ENCODE measurements at regions not wholly inside any gene's neighbourhood (a gene's known extent, or its start where the extent isn't known, plus 50 kb on each side); places are given as distances from the start of the nearest gene placed in this dataset.

GRCh38 chr13:76772241-76772640, 114.0 kb downstream of the KCTD12 start:
- Histone ChIP-seq H3K36me3 (no peaks in the 10 kb centered on the region), H3K27me3 (no peaks in the 10 kb centered on the region), H3K9me3 (no peaks in the 10 kb centered on the region), H3K27ac (no peak overlapping the region), H3K4me1 (ENCODE audit: insufficient read depth) (no peaks in the 10 kb centered on the region), H3K4me3 (no peak overlapping the region)
- DNase-seq, result no peak
- TF ChIP-seq EP300 (IDR thresholded peaks at IDR 0.05) (no peak), CTCF (IDR thresholded peaks at IDR 0.05) (no peak), POLR2A (IDR thresholded peaks at IDR 0.05) (no peak)
- 93 to 100% (median 98%) methylated on average over 1 of the region's 1 CpG for WGBS, 3 donors
- intact Hi-C loops (cut with DNase I), result no loop called here

GRCh38 chr13:76769271-76769791, 116.9 kb downstream of the KCTD12 start:
- no peaks in the 10 kb centered on the region for H3K27me3 ChIP-seq
- no peak overlapping the region for H3K27ac ChIP-seq
- H3K4me1 ChIP-seq (ENCODE audit: insufficient read depth), result no peaks in the 10 kb centered on the region
- TF ChIP-seq EP300 (IDR thresholded peaks at IDR 0.05), result no peak
- no peak for TF ChIP-seq POLR2A (IDR thresholded peaks at IDR 0.05)
- TF ChIP-seq CTCF (IDR thresholded peaks at IDR 0.05), result no peak
- 32 to 54% (median 38%) methylated on average over 4 of the region's 4 CpGs for WGBS, 3 donors
- no peak for DNase-seq
- no peaks in the 10 kb centered on the region for H3K36me3 ChIP-seq
- no peaks in the 10 kb centered on the region for H3K9me3 ChIP-seq
- intact Hi-C loops (cut with DNase I), result no loop called here
- H3K4me3 ChIP-seq, result no peak overlapping the region

- Histone ChIP-seq H3K27me3 (no peaks in the 10 kb centered on the region), H3K36me3 (no peaks in the 10 kb centered on the region), H3K9me3 (no peaks in the 10 kb centered on the region), H3K4me3 (no peak overlapping the region), H3K4me1 (ENCODE audit: insufficient read depth) (no peaks in the 10 kb centered on the region), H3K27ac (no peak overlapping the region)
- intact Hi-C loops (cut with DNase I), result no loop called here
- TF ChIP-seq POLR2A (IDR thresholded peaks at IDR 0.05) (no peak), EP300 (IDR thresholded peaks at IDR 0.05) (no peak), CTCF (IDR thresholded peaks at IDR 0.05) (no peak)
- WGBS, 3 donors, result 76 to 79% (median 77%) methylated on average over 1 of the region's 1 CpG
- no peak for DNase-seq
These were observed 117.8 kb downstream of the KCTD12 start for GRCh38 chr13:76768384-76768783.

GRCh38 chr13:76764916-76765315, 121.3 kb downstream of the KCTD12 start:
- no peak overlapping the region for H3K27ac ChIP-seq
- H3K9me3 ChIP-seq, result no peaks in the 10 kb centered on the region
- 94 to 100% (median 94%) methylated on average over 1 of the region's 1 CpG for WGBS, 3 donors
- no peak overlapping the region for H3K4me3 ChIP-seq
- no peaks in the 10 kb centered on the region for H3K4me1 ChIP-seq (ENCODE audit: insufficient read depth)
- no peak for DNase-seq
- no peaks in the 10 kb centered on the region for H3K27me3 ChIP-seq
- intact Hi-C loops (cut with DNase I), result no loop called here
- H3K36me3 ChIP-seq, result no peaks in the 10 kb centered on the region
- TF ChIP-seq EP300 (IDR thresholded peaks at IDR 0.05) (no peak), POLR2A (IDR thresholded peaks at IDR 0.05) (no peak), CTCF (IDR thresholded peaks at IDR 0.05) (no peak)

Data from ovary (tissue), 7 donors.